ENCODE measurements at regions not wholly inside any gene's neighbourhood (a gene's known extent, or its start where the extent isn't known, plus 50 kb on each side); places are given as distances from the start of the nearest gene placed in this dataset.

DNA sequence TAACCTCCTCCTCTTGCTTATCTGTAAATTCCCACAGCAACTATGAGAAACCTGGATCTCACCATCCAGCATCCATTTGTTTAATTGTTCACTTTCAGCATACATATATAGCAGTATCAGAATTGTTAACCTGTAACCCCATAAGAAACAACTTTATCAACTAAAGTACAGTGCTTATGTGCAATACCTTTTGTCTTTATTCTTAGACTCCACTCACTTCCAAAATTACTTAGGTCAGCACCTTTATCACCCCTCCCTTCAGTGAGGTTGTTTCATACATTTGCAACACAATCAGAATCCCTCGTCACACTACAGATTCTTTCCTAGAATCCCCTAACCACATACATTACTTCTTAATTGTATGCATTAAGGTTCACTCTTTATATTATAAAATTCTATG is 225.9 kb upstream of the NCKAP5 start:
- no peaks in the 10 kb centered on the region for H3K4me1 ChIP-seq (ENCODE audit: insufficient read depth, low read length, poor library complexity, severe bottlenecking)
- intact Hi-C loops (cut with micrococcal nuclease; ENCODE audit: unreplicated experiment): no loop called here
- no peaks in the 10 kb centered on the region for H3K9me3 ChIP-seq (ENCODE audit: low read length)
- H4K20me1 ChIP-seq (ENCODE audit: insufficient read depth, low read length): no peaks in the 10 kb centered on the region
- DNase-seq (ENCODE audit: low spot score): no peak
- no TSS peak for BruUV-seq (replicated peaks)
- H3K4me2 ChIP-seq (ENCODE audit: low read length): no peak overlapping the region
- no peak overlapping the region for H3K4me3 ChIP-seq (ENCODE audit: low read depth, low read length, poor library complexity, severe bottlenecking)
- H2AFZ ChIP-seq (ENCODE audit: low read length): no peak overlapping the region
- ChIA-PET POLR2A (no interaction called here), CTCF (ENCODE audit: unreplicated experiment) (no interaction called here)
- H3K27ac ChIP-seq (ENCODE audit: low read depth, low read length, poor library complexity, severe bottlenecking): no peak overlapping the region
- H3K9me2 ChIP-seq (ENCODE audit: insufficient read depth, low read length): no peaks in the 10 kb centered on the region
- H3K79me2 ChIP-seq (ENCODE audit: insufficient read depth, low read depth, low read length): no peaks in the 10 kb centered on the region
- no peak for TF ChIP-seq EZH2phosphoT487 (IDR thresholded peaks at IDR 0.05; ENCODE audit: borderline replicate concordance, low read depth, low read length)
- TF ChIP-seq, protein P1, sequence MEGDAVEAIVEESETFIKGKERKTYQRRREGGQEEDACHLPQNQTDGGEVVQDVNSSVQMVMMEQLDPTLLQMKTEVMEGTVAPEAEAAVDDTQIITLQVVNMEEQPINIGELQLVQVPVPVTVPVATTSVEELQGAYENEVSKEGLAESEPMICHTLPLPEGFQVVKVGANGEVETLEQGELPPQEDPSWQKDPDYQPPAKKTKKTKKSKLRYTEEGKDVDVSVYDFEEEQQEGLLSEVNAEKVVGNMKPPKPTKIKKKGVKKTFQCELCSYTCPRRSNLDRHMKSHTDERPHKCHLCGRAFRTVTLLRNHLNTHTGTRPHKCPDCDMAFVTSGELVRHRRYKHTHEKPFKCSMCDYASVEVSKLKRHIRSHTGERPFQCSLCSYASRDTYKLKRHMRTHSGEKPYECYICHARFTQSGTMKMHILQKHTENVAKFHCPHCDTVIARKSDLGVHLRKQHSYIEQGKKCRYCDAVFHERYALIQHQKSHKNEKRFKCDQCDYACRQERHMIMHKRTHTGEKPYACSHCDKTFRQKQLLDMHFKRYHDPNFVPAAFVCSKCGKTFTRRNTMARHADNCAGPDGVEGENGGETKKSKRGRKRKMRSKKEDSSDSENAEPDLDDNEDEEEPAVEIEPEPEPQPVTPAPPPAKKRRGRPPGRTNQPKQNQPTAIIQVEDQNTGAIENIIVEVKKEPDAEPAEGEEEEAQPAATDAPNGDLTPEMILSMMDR (conservative IDR thresholded peaks at IDR 0.05; ENCODE audit: low read length): no peak
- no peaks in the 10 kb centered on the region for H3K36me3 ChIP-seq (ENCODE audit: insufficient read depth, low read length)

GRCh38 chr2:133801946-133802345 is 233.7 kb upstream of the NCKAP5 start:
- H4K20me1 ChIP-seq (ENCODE audit: insufficient read depth, low read length): no peaks in the 10 kb centered on the region
- POLR2A ChIA-PET: no interaction called here
- intact Hi-C loops (cut with micrococcal nuclease; ENCODE audit: unreplicated experiment): no loop called here
- no peak overlapping the region for H3K4me3 ChIP-seq (ENCODE audit: low read depth, low read length, poor library complexity, severe bottlenecking)
- TF ChIP-seq, protein P1 (conservative IDR thresholded peaks at IDR 0.05; ENCODE audit: low read length): no peak
- TF ChIP-seq EZH2phosphoT487 (IDR thresholded peaks at IDR 0.05; ENCODE audit: borderline replicate concordance, low read depth, low read length): no peak
- H3K27ac ChIP-seq (ENCODE audit: low read depth, low read length, poor library complexity, severe bottlenecking): no peak overlapping the region
- no peak overlapping the region for H2AFZ ChIP-seq (ENCODE audit: low read length)
- H3K9me3 ChIP-seq (ENCODE audit: low read length): no peaks in the 10 kb centered on the region
- no peaks in the 10 kb centered on the region for H3K36me3 ChIP-seq (ENCODE audit: insufficient read depth, low read length)
- CTCF ChIA-PET (ENCODE audit: unreplicated experiment): no interaction called here
- no peak for DNase-seq (ENCODE audit: low spot score)
- BruUV-seq (replicated peaks): no TSS peak
- H3K9me2 ChIP-seq (ENCODE audit: insufficient read depth, low read length): no peaks in the 10 kb centered on the region
- H3K79me2 ChIP-seq (ENCODE audit: insufficient read depth, low read depth, low read length): no peaks in the 10 kb centered on the region
- no peak overlapping the region for H3K4me2 ChIP-seq (ENCODE audit: low read length)
- H3K4me1 ChIP-seq (ENCODE audit: insufficient read depth, low read length, poor library complexity, severe bottlenecking): no peaks in the 10 kb centered on the region

DNA sequence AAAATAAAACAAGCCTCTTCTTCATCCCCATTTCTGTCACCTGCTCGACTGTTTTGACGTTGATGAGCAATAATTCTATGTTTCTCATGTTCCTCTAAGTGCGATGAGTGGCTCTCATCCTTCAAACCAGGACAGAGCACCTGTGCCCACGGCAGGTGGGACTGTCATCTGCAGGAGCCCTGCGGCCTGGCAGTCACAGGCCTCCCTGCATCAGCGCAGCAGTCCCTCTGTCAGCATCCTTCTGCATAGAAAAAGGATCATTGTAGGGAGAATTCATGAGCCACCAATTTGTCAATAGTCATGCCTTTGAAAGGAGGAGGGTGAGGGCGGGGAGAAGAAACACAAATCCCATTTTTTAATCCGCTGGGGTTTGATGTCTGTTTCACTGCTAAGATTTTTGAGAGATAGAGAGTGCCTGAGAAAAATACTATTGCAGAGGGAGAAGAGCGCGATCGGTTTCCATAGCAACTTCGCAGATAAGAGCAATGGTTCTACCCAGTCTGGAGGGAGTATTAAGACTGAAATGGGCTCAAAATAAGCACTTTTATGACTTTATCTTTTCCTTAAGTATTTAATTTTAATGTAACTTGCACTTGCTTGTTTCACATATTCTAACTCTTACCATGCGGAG is 234.3 kb upstream of the NCKAP5 start:
- Histone ChIP-seq H3K4me2 (ENCODE audit: low read length) (no peak overlapping the region), H3K36me3 (ENCODE audit: insufficient read depth, low read length) (no peaks in the 10 kb centered on the region), H4K20me1 (ENCODE audit: insufficient read depth, low read length) (no peaks in the 10 kb centered on the region), H3K79me2 (ENCODE audit: insufficient read depth, low read depth, low read length) (no peaks in the 10 kb centered on the region), H3K9me3 (ENCODE audit: low read length) (no peaks in the 10 kb centered on the region), H3K9me2 (ENCODE audit: insufficient read depth, low read length) (no peaks in the 10 kb centered on the region), H3K4me1 (ENCODE audit: insufficient read depth, low read length, poor library complexity, severe bottlenecking) (no peaks in the 10 kb centered on the region), H2AFZ (ENCODE audit: low read length) (no peak overlapping the region), H3K4me3 (ENCODE audit: low read depth, low read length, poor library complexity, severe bottlenecking) (no peak overlapping the region), H3K27ac (ENCODE audit: low read depth, low read length, poor library complexity, severe bottlenecking) (no peak overlapping the region)
- no peak for DNase-seq (ENCODE audit: low spot score)
- ChIA-PET CTCF (ENCODE audit: unreplicated experiment) (no interaction called here), POLR2A (no interaction called here)
- TF ChIP-seq EZH2phosphoT487 (IDR thresholded peaks at IDR 0.05; ENCODE audit: borderline replicate concordance, low read depth, low read length): no peak
- TF ChIP-seq, protein P1 (conservative IDR thresholded peaks at IDR 0.05; ENCODE audit: low read length): no peak
- intact Hi-C loops (cut with micrococcal nuclease; ENCODE audit: unreplicated experiment): no loop called here
- no TSS peak for BruUV-seq (replicated peaks)
